Neural cell (in vitro differentiated cells): ENCODE measurements at regions not wholly inside any gene's neighbourhood (a gene's known extent, or its start where the extent isn't known, plus 50 kb on each side); places are given as distances from the start of the nearest gene placed in this dataset.

Experiments used
- EP300 ChIP-seq: fragments of 450-650 bp; conservative IDR thresholded peaks from 2 replicates; pipeline ENCODE4 v1.6.1; 2014; ENCODE audit warnings: antibody characterized with exemption, mild to moderate bottlenecking, moderate library complexity; ENCODE audit not compliant: poor library complexity, severe bottlenecking
- EZH2 ChIP-seq: fragments of 200-600, 300-800 bp; shearing (Covaris generic), sonication (generic); IDR thresholded peaks from 2 replicates; pipeline ENCODE4 v1.6.1; 2014; ENCODE audit warnings: antibody characterized with exemption, low read length, borderline replicate concordance, mild to moderate bottlenecking; ENCODE audit not compliant: insufficient read depth, poor library complexity, severe bottlenecking
- POLR2AphosphoS5 ChIP-seq: IDR thresholded peaks from 2 replicates; pipeline ENCODE4 v1.6.1; 2012
- RAD21 ChIP-seq: fragments of 450-650 bp; conservative IDR thresholded peaks from 2 replicates; pipeline ENCODE4 v1.6.1; 2014; ENCODE audit warnings: antibody characterized with exemption, mild to moderate bottlenecking, moderate library complexity
- SMC3 ChIP-seq: fragments of 450-650 bp; conservative IDR thresholded peaks from 2 replicates; pipeline ENCODE4 v1.6.1; 2014; ENCODE audit warnings: antibody characterized with exemption, mild to moderate bottlenecking, moderate library complexity; ENCODE audit not compliant: poor library complexity
- TAF1 ChIP-seq: IDR thresholded peaks from 2 replicates; pipeline ENCODE4 v1.6.1; 2012; ENCODE audit warnings: low read depth
- TF ChIP-seq, protein P1 (sequence below): fragments of 450-650 bp; IDR thresholded peaks from 2 replicates; pipeline ENCODE4 v1.5.1; 2014; ENCODE audit warnings: antibody characterized with exemption, mild to moderate bottlenecking, moderate library complexity; ENCODE audit not compliant: poor library complexity, severe bottlenecking
- TF ChIP-seq, protein P2 (sequence below): IDR thresholded peaks from 2 replicates; pipeline ENCODE4 v1.6.1; 2012; ENCODE audit warnings: borderline replicate concordance

DNA sequence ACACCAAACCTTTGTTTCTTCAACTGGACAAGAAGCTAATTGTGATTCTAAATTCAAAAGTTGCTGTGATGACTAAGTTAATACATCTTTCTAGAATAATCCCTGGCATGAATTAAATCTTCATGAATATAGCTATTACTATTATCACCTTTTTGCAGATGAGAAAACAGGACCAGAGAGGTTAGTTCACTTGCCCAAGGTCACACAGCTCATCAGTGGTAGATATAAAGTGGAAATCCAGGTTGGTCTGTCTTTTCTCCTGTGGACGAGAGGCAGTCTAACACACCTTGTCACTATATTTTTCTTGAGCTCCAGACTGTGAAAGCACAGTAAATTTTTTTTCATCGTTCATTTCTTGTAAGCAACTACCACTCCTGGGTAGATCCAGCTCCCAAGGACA lies 247.6 kb upstream of the LRTM1 start:
- TF ChIP-seq, protein P1, sequence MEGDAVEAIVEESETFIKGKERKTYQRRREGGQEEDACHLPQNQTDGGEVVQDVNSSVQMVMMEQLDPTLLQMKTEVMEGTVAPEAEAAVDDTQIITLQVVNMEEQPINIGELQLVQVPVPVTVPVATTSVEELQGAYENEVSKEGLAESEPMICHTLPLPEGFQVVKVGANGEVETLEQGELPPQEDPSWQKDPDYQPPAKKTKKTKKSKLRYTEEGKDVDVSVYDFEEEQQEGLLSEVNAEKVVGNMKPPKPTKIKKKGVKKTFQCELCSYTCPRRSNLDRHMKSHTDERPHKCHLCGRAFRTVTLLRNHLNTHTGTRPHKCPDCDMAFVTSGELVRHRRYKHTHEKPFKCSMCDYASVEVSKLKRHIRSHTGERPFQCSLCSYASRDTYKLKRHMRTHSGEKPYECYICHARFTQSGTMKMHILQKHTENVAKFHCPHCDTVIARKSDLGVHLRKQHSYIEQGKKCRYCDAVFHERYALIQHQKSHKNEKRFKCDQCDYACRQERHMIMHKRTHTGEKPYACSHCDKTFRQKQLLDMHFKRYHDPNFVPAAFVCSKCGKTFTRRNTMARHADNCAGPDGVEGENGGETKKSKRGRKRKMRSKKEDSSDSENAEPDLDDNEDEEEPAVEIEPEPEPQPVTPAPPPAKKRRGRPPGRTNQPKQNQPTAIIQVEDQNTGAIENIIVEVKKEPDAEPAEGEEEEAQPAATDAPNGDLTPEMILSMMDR = no peak
- TF ChIP-seq, protein P2, sequence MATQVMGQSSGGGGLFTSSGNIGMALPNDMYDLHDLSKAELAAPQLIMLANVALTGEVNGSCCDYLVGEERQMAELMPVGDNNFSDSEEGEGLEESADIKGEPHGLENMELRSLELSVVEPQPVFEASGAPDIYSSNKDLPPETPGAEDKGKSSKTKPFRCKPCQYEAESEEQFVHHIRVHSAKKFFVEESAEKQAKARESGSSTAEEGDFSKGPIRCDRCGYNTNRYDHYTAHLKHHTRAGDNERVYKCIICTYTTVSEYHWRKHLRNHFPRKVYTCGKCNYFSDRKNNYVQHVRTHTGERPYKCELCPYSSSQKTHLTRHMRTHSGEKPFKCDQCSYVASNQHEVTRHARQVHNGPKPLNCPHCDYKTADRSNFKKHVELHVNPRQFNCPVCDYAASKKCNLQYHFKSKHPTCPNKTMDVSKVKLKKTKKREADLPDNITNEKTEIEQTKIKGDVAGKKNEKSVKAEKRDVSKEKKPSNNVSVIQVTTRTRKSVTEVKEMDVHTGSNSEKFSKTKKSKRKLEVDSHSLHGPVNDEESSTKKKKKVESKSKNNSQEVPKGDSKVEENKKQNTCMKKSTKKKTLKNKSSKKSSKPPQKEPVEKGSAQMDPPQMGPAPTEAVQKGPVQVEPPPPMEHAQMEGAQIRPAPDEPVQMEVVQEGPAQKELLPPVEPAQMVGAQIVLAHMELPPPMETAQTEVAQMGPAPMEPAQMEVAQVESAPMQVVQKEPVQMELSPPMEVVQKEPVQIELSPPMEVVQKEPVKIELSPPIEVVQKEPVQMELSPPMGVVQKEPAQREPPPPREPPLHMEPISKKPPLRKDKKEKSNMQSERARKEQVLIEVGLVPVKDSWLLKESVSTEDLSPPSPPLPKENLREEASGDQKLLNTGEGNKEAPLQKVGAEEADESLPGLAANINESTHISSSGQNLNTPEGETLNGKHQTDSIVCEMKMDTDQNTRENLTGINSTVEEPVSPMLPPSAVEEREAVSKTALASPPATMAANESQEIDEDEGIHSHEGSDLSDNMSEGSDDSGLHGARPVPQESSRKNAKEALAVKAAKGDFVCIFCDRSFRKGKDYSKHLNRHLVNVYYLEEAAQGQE = no peak
- TF ChIP-seq EP300 = no peak
- no peak for TF ChIP-seq TAF1
- no peak for TF ChIP-seq EZH2
- no peak for TF ChIP-seq RAD21
- TF ChIP-seq POLR2AphosphoS5 = no peak
- TF ChIP-seq SMC3 = no peak
